Neural cell (in vitro differentiated cells): ENCODE measurements at regions not wholly inside any gene's neighbourhood (a gene's known extent, or its start where the extent isn't known, plus 50 kb on each side); places are given as distances from the start of the nearest gene placed in this dataset.

Source experiments
- H2AFZ ChIP-seq: fragments of 200-600, 300-800 bp; sonication (generic), shearing (Covaris generic); 2 replicates; pipeline ENCODE4 v1.6.0; 2014; ENCODE audit warnings: low read depth, mild to moderate bottlenecking, antibody characterized with exemption, low read length, moderate library complexity
- H3F3A ChIP-seq: fragments of 200-600 bp; shearing (Covaris generic); 2 replicates; pipeline ENCODE4 v1.6.1; 2016; ENCODE audit warnings: mild to moderate bottlenecking, moderate library complexity, mixed read lengths, antibody characterized with exemption, low read length; ENCODE audit not compliant: insufficient read depth, poor library complexity, severe bottlenecking
- H3K27ac ChIP-seq: fragments of 200-600, 300-800 bp; sonication (generic), shearing (Covaris generic); 2 replicates; pipeline ENCODE4 v1.5.1; 2014; ENCODE audit warnings: mild to moderate bottlenecking, low read length, moderate library complexity
- H3K27me3 ChIP-seq: fragments of 300-800, 200-600 bp; sonication (generic), shearing (Covaris generic); 2 replicates; pipeline ENCODE4 v1.6.0; 2014; ENCODE audit warnings: mild to moderate bottlenecking, low read depth, low read length, moderate library complexity; ENCODE audit not compliant: insufficient read depth
- H3K36me3 ChIP-seq: fragments of 300-800, 200-600 bp; sonication (generic), shearing (Covaris generic); 2 replicates; pipeline ENCODE4 v1.5.1; 2014; ENCODE audit warnings: mild to moderate bottlenecking, antibody characterized with exemption, low read length, moderate library complexity; ENCODE audit not compliant: insufficient read depth
- H3K4me2 ChIP-seq: fragments of 300-800, 200-600 bp; sonication (generic), shearing (Covaris generic); 2 replicates; pipeline ENCODE4 v1.6.0; 2014; ENCODE audit warnings: mild to moderate bottlenecking, low read length
- H3K4me3 ChIP-seq: fragments of 300-800, 200-600 bp; sonication (generic), shearing (Covaris generic); 2 replicates; pipeline ENCODE4 v1.5.1; 2014; ENCODE audit warnings: mild to moderate bottlenecking, low read length, moderate library complexity
- H3K79me2 ChIP-seq: fragments of 200-600 bp; shearing (Covaris generic); replicated peaks from 2 replicates; pipeline ENCODE4 v1.6.0; 2014; ENCODE audit warnings: mild to moderate bottlenecking, low read length, moderate library complexity; ENCODE audit not compliant: insufficient read depth
- H3K9ac ChIP-seq: fragments of 300-800, 200-600 bp; sonication (generic), shearing (Covaris generic); 2 replicates; pipeline ENCODE4 v1.6.1; 2016; ENCODE audit warnings: mild to moderate bottlenecking, low read length, mixed read lengths
- H3K9me2 ChIP-seq: fragments of 200-600 bp; shearing (Covaris generic); 2 replicates; pipeline ENCODE4 v1.6.1; 2016; ENCODE audit warnings: mild to moderate bottlenecking, low read length, mixed read lengths; ENCODE audit not compliant: insufficient read depth
- H3K9me3 ChIP-seq: fragments of 200-600, 300-800 bp; sonication (generic), shearing (Covaris generic); 2 replicates; pipeline ENCODE4 v1.6.1; 2016; ENCODE audit warnings: mild to moderate bottlenecking, mixed run types, low read length, moderate library complexity, mixed read lengths
- H4K20me1 ChIP-seq: fragments of 200-600 bp; shearing (Covaris generic); 2 replicates; pipeline ENCODE4 v1.6.1; 2016; ENCODE audit warnings: mild to moderate bottlenecking, mixed run types; ENCODE audit not compliant: insufficient read depth
- CTCF ChIP-seq: fragments of 450-650 bp; IDR thresholded peaks from 2 replicates; pipeline ENCODE4 v1.5.1; 2014; ENCODE audit warnings: antibody characterized with exemption, mild to moderate bottlenecking, moderate library complexity; ENCODE audit not compliant: poor library complexity, severe bottlenecking
- EP300 ChIP-seq: fragments of 450-650 bp; conservative IDR thresholded peaks from 2 replicates; pipeline ENCODE4 v1.6.1; 2014; ENCODE audit warnings: antibody characterized with exemption, mild to moderate bottlenecking, moderate library complexity; ENCODE audit not compliant: poor library complexity, severe bottlenecking
- EZH2 ChIP-seq: fragments of 200-600, 300-800 bp; shearing (Covaris generic), sonication (generic); IDR thresholded peaks from 2 replicates; pipeline ENCODE4 v1.6.1; 2014; ENCODE audit warnings: antibody characterized with exemption, low read length, borderline replicate concordance, mild to moderate bottlenecking; ENCODE audit not compliant: insufficient read depth, poor library complexity, severe bottlenecking
- MXI1 ChIP-seq: fragments of 450-650 bp; conservative IDR thresholded peaks from 2 replicates; pipeline ENCODE4 v1.6.1; 2014; ENCODE audit warnings: antibody characterized with exemption, mild to moderate bottlenecking; ENCODE audit not compliant: poor library complexity, severe bottlenecking
- POLR2AphosphoS5 ChIP-seq: IDR thresholded peaks from 2 replicates; pipeline ENCODE4 v1.6.1; 2012
- RAD21 ChIP-seq: fragments of 450-650 bp; conservative IDR thresholded peaks from 2 replicates; pipeline ENCODE4 v1.6.1; 2014; ENCODE audit warnings: antibody characterized with exemption, mild to moderate bottlenecking, moderate library complexity
- REST ChIP-seq: IDR thresholded peaks from 2 replicates; pipeline ENCODE4 v1.6.1; 2012; ENCODE audit warnings: borderline replicate concordance
- SMC3 ChIP-seq: fragments of 450-650 bp; conservative IDR thresholded peaks from 2 replicates; pipeline ENCODE4 v1.6.1; 2014; ENCODE audit warnings: antibody characterized with exemption, mild to moderate bottlenecking, moderate library complexity; ENCODE audit not compliant: poor library complexity
- TAF1 ChIP-seq: IDR thresholded peaks from 2 replicates; pipeline ENCODE4 v1.6.1; 2012; ENCODE audit warnings: low read depth

GRCh38 chr18:40380686-40381439, 1574.2 kb upstream of the PIK3C3 start:
- Histone ChIP-seq H3K9me3 (no peaks in the 10 kb centered on the region), H3K4me2 (peak overlapping the region; percentile 53), H3K27me3 (no peaks in the 10 kb centered on the region), H3K9ac (peak overlapping the region; percentile 19), H3K4me3 (peak overlapping the region; percentile 27), H3F3A (peaks cover 6% of the 10 kb centered on the region), H2AFZ (no peak overlapping the region), H3K9me2 (no peaks in the 10 kb centered on the region), H3K36me3 (no peaks in the 10 kb centered on the region), H4K20me1 (no peaks in the 10 kb centered on the region), H3K27ac (peak overlapping the region; percentile 71), H3K79me2 (no peaks in the 10 kb centered on the region)
- TF ChIP-seq EP300: peak; percentile 77
- TF ChIP-seq RAD21: no peak
- no peak for TF ChIP-seq CTCF
- TF ChIP-seq POLR2AphosphoS5: no peak
- TF ChIP-seq TAF1: no peak
- peak; percentile 16 for TF ChIP-seq SMC3
- no peak for TF ChIP-seq REST

- no peaks in the 10 kb centered on the region for H4K20me1 ChIP-seq
- H3K9ac ChIP-seq: no peak overlapping the region
- no peak for TF ChIP-seq EZH2
- TF ChIP-seq CTCF: no peak
- no peak for TF ChIP-seq RAD21
- TF ChIP-seq TAF1: no peak
- TF ChIP-seq SMC3: no peak
- TF ChIP-seq POLR2AphosphoS5: no peak
- no peak for TF ChIP-seq MXI1
- no peak for TF ChIP-seq REST
- TF ChIP-seq EP300: no peak
- H3K36me3 ChIP-seq: no peaks in the 10 kb centered on the region
- H3K9me2 ChIP-seq: no peaks in the 10 kb centered on the region
- H3K27me3 ChIP-seq: no peaks in the 10 kb centered on the region
- H3K79me2 ChIP-seq: no peaks in the 10 kb centered on the region
- no peak overlapping the region for H3K27ac ChIP-seq
- no peak overlapping the region for H3K4me2 ChIP-seq
- peaks cover 6% of the 10 kb centered on the region for H3F3A ChIP-seq
- no peak overlapping the region for H3K4me3 ChIP-seq
- no peak overlapping the region for H2AFZ ChIP-seq
- H3K9me3 ChIP-seq: no peaks in the 10 kb centered on the region
Observed at GRCh38 chr18:40375837-40376236, 1579.2 kb upstream of the PIK3C3 start.
